ENCODE measurements at regions not wholly inside any gene's neighbourhood (a gene's known extent, or its start where the extent isn't known, plus 50 kb on each side); places are given as distances from the start of the nearest gene placed in this dataset.
A peak's percentile ranks its signal among the peaks of the same experiment; 100 is the strongest.

DNA sequence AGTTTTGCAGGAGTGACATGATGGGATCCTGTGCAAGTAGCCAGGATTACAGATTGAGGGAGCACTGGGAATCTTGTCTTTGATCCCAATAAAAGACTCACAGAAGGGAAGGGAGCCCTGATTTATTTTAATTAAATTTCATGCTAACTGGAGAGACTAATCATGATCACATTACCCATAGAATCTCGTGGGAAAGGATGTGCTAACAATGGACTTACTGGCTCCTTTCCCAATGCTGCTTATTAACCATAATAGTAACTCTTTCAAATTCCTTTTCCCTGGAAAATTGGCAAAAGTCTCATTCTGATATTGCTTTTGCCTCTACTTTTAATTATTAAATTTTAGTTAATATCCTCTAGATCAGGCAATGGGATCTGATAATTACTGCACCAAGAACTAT lies 174.8 kb upstream of the AVPR1A start:
- H3K79me2 ChIP-seq (ENCODE audit: control insufficient read depth, insufficient read depth, low read length, poor library complexity), result no peaks in the 10 kb centered on the region
- H2BK5ac ChIP-seq (ENCODE audit: low read depth, low read length, poor library complexity), result no peak overlapping the region
- H2BK12ac ChIP-seq (ENCODE audit: low read length), result no peak overlapping the region
- H3K4me1 ChIP-seq (ENCODE audit: control insufficient read depth in 1 of 2, insufficient read depth in 2 of 2, low read length in 2 of 2), result no peaks in the 10 kb centered on the region
- no peak overlapping the region for H3K4me3 ChIP-seq (ENCODE audit: low read depth, low read length)
- H2BK120ac ChIP-seq (ENCODE audit: insufficient read depth, low read length, poor library complexity), result no peak overlapping the region
- H3K4ac ChIP-seq (ENCODE audit: low read depth, low read length), result no peak overlapping the region
- no peak overlapping the region for H3K18ac ChIP-seq (ENCODE audit: low read length)
- no peak overlapping the region for H2AFZ ChIP-seq (ENCODE audit: insufficient read depth, low read length, poor library complexity)
- H3K4me2 ChIP-seq (ENCODE audit: low read length), result no peak overlapping the region
- no peaks in the 10 kb centered on the region for H3K27me3 ChIP-seq (ENCODE audit: insufficient read depth, low read length)
- H3K23ac ChIP-seq (ENCODE audit: low read length), result no peak overlapping the region
- H3K27ac ChIP-seq (ENCODE audit: low read depth, low read length), result no peak overlapping the region
- H3K36me3 ChIP-seq (ENCODE audit: control insufficient read depth in 1 of 2, insufficient read depth in 2 of 2, low read length in 2 of 2), result no peaks in the 10 kb centered on the region
- no peak overlapping the region for H4K91ac ChIP-seq (ENCODE audit: low read depth, low read length)
- DNase-seq, result no peak
- no peak overlapping the region for H3K9ac ChIP-seq (ENCODE audit: low read length)
- no peaks in the 10 kb centered on the region for H3K9me3 ChIP-seq (ENCODE audit: insufficient read depth, low read depth, low read length)
- no peaks in the 10 kb centered on the region for H3K79me1 ChIP-seq (ENCODE audit: low read length)
- no CpG with 5 or more reads among the region's 1 CpG for WGBS (ENCODE audit: extremely low coverage, insufficient coverage, insufficient read length)
- no peak overlapping the region for H4K8ac ChIP-seq (ENCODE audit: low read depth, low read length)
- H2AK5ac ChIP-seq (ENCODE audit: low read length), result no peak overlapping the region
- no peak overlapping the region for H3K14ac ChIP-seq (ENCODE audit: low read length)
- no peak overlapping the region for H4K12ac ChIP-seq (ENCODE audit: low read depth, low read length)

DNA sequence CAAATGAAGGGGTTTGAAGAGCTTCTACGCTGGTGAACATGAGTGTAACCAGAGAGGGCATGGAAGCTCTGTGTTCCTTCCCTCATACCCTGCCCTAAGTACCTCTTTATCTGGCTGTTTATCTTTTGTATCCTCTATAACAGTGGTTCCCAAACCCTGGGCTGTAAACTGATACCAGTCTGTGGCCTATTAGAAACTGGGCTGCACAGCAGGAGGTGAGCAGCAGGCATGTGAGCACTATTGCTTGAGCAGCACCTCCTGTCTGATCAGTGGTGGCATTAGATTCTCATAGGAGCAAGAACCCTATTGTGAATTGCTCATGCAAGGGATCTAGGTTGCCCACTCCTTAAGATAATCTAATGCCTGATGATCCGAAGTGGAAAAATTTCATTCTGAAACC lies 172.9 kb upstream of the AVPR1A start:
- no peak for DNase-seq
- H2BK12ac ChIP-seq (ENCODE audit: low read length), result no peak overlapping the region
- no peaks in the 10 kb centered on the region for H3K36me3 ChIP-seq (ENCODE audit: control insufficient read depth in 1 of 2, insufficient read depth in 2 of 2, low read length in 2 of 2)
- H3K9ac ChIP-seq (ENCODE audit: low read length), result no peak overlapping the region
- H3K23ac ChIP-seq (ENCODE audit: low read length), result no peak overlapping the region
- no peak overlapping the region for H3K4me2 ChIP-seq (ENCODE audit: low read length)
- H3K4me3 ChIP-seq (ENCODE audit: low read depth, low read length), result no peak overlapping the region
- H3K27ac ChIP-seq (ENCODE audit: low read depth, low read length), result no peak overlapping the region
- H2AFZ ChIP-seq (ENCODE audit: insufficient read depth, low read length, poor library complexity), result no peak overlapping the region
- H3K9me3 ChIP-seq (ENCODE audit: insufficient read depth, low read depth, low read length), result no peaks in the 10 kb centered on the region
- H3K14ac ChIP-seq (ENCODE audit: low read length), result no peak overlapping the region
- no peaks in the 10 kb centered on the region for H3K4me1 ChIP-seq (ENCODE audit: control insufficient read depth in 1 of 2, insufficient read depth in 2 of 2, low read length in 2 of 2)
- H2BK5ac ChIP-seq (ENCODE audit: low read depth, low read length, poor library complexity), result no peak overlapping the region
- H3K27me3 ChIP-seq (ENCODE audit: insufficient read depth, low read length), result no peaks in the 10 kb centered on the region
- no peak overlapping the region for H4K91ac ChIP-seq (ENCODE audit: low read depth, low read length)
- no CpG with 5 or more reads among the region's 2 CpGs for WGBS (ENCODE audit: extremely low coverage, insufficient coverage, insufficient read length)
- H4K8ac ChIP-seq (ENCODE audit: low read depth, low read length), result no peak overlapping the region
- no peak overlapping the region for H4K12ac ChIP-seq (ENCODE audit: low read depth, low read length)
- H3K79me1 ChIP-seq (ENCODE audit: low read length), result no peaks in the 10 kb centered on the region
- H3K18ac ChIP-seq (ENCODE audit: low read length), result no peak overlapping the region
- no peak overlapping the region for H2AK5ac ChIP-seq (ENCODE audit: low read length)
- H3K4ac ChIP-seq (ENCODE audit: low read depth, low read length), result no peak overlapping the region
- H3K79me2 ChIP-seq (ENCODE audit: control insufficient read depth, insufficient read depth, low read length, poor library complexity), result no peaks in the 10 kb centered on the region
- H2BK120ac ChIP-seq (ENCODE audit: insufficient read depth, low read length, poor library complexity), result no peak overlapping the region

DNA sequence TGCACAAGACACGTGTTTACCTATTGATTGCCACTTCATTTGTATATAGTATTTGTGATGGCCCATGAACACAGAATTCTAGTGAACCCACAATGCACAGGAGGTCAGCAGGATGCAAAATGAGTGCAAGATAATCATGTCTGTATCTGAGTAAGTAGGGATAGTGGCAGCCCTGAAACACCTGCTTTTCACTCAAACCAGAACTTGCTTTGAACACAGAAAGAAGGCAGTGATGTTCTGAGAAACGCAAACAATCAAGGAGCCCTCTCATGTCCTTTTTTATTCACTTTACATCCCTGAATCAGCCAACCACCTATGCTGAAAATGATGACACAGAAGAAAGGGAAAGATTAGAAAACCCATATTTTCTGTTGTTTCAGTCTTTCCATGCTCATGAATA lies 170.4 kb upstream of the AVPR1A start:
- no CpG with 5 or more reads among the region's 2 CpGs for WGBS (ENCODE audit: extremely low coverage, insufficient coverage, insufficient read length)

DNA sequence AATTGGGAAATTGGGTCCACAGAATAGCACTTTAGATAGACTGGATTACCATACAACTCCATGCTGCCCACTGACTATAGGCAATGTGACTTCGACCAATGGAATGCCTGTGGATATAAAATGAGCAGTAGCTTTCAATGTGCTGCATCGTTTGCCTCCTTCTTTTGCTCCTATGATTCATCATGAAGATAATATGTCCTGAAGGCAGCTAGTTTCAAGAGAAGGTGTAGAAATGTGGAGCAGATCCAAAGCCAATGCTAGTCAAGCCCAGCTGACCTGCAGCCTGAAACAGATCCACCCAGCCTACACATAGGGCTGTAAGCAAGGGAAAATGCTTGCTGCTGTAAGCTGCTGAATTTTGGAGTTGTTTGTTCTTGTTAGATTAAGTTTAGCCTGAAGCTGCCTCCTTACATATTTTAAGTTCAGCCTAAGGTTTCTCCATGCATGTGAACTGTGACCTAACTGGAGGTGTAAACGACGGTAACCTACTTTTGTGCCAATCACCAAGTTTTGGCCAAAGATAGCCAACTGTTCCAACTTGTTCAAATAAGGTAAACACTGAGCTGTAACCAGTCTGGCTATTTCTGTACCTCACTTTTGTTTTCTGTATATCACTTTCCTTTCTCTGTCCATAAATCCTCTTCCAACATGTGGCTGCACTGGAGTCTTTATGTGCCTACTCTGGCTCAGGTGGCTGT lies 169.1 kb upstream of the AVPR1A start:
- WGBS (ENCODE audit: extremely low coverage, insufficient coverage, insufficient read length), result no CpG with 5 or more reads among the region's 4 CpGs
- Histone ChIP-seq H3K27ac (ENCODE audit: low read depth, low read length) (no peak overlapping the region), H3K4me1 (ENCODE audit: control insufficient read depth in 1 of 2, insufficient read depth in 2 of 2, low read length in 2 of 2) (no peaks in the 10 kb centered on the region), H3K4me3 (ENCODE audit: low read depth, low read length) (no peak overlapping the region), H3K18ac (ENCODE audit: low read length) (no peak overlapping the region), H2AK5ac (ENCODE audit: low read length) (no peak overlapping the region), H3K79me2 (ENCODE audit: control insufficient read depth, insufficient read depth, low read length, poor library complexity) (no peaks in the 10 kb centered on the region), H3K27me3 (ENCODE audit: insufficient read depth, low read length) (no peaks in the 10 kb centered on the region), H2BK5ac (ENCODE audit: low read depth, low read length, poor library complexity) (no peak overlapping the region), H3K36me3 (ENCODE audit: control insufficient read depth in 1 of 2, insufficient read depth in 2 of 2, low read length in 2 of 2) (no peaks in the 10 kb centered on the region), H3K23ac (ENCODE audit: low read length) (no peak overlapping the region), H3K4me2 (ENCODE audit: low read length) (no peak overlapping the region), H3K9me3 (ENCODE audit: insufficient read depth, low read depth, low read length) (no peaks in the 10 kb centered on the region), H4K91ac (ENCODE audit: low read depth, low read length) (no peak overlapping the region), H3K9ac (ENCODE audit: low read length) (no peak overlapping the region), H4K8ac (ENCODE audit: low read depth, low read length) (no peak overlapping the region), H2BK12ac (ENCODE audit: low read length) (no peak overlapping the region), H3K4ac (ENCODE audit: low read depth, low read length) (no peak overlapping the region), H3K14ac (ENCODE audit: low read length) (no peak overlapping the region), H2AFZ (ENCODE audit: insufficient read depth, low read length, poor library complexity) (no peak overlapping the region), H2BK120ac (ENCODE audit: insufficient read depth, low read length, poor library complexity) (no peak overlapping the region), H3K79me1 (ENCODE audit: low read length) (no peaks in the 10 kb centered on the region), H4K12ac (ENCODE audit: low read depth, low read length) (no peak overlapping the region)
- DNase-seq, result peak; percentile 27 to 66

More for the DNA sequence above, 170.4 kb upstream of the AVPR1A start:
- Histone ChIP-seq H3K79me2 (ENCODE audit: control insufficient read depth, insufficient read depth, low read length, poor library complexity) (no peaks in the 10 kb centered on the region), H4K91ac (ENCODE audit: low read depth, low read length) (no peak overlapping the region), H3K18ac (ENCODE audit: low read length) (no peak overlapping the region), H3K27ac (ENCODE audit: low read depth, low read length) (no peak overlapping the region), H3K23ac (ENCODE audit: low read length) (no peak overlapping the region), H2AFZ (ENCODE audit: insufficient read depth, low read length, poor library complexity) (no peak overlapping the region), H2AK5ac (ENCODE audit: low read length) (no peak overlapping the region), H3K9ac (ENCODE audit: low read length) (no peak overlapping the region), H2BK12ac (ENCODE audit: low read length) (no peak overlapping the region), H4K8ac (ENCODE audit: low read depth, low read length) (no peak overlapping the region), H2BK5ac (ENCODE audit: low read depth, low read length, poor library complexity) (no peak overlapping the region), H3K14ac (ENCODE audit: low read length) (no peak overlapping the region), H3K27me3 (ENCODE audit: insufficient read depth, low read length) (no peaks in the 10 kb centered on the region), H3K4ac (ENCODE audit: low read depth, low read length) (no peak overlapping the region), H2BK120ac (ENCODE audit: insufficient read depth, low read length, poor library complexity) (no peak overlapping the region), H3K4me1 (ENCODE audit: control insufficient read depth in 1 of 2, insufficient read depth in 2 of 2, low read length in 2 of 2) (no peaks in the 10 kb centered on the region), H3K4me2 (ENCODE audit: low read length) (no peak overlapping the region), H3K9me3 (ENCODE audit: insufficient read depth, low read depth, low read length) (no peaks in the 10 kb centered on the region), H3K36me3 (ENCODE audit: control insufficient read depth in 1 of 2, insufficient read depth in 2 of 2, low read length in 2 of 2) (no peaks in the 10 kb centered on the region), H3K79me1 (ENCODE audit: low read length) (no peaks in the 10 kb centered on the region), H4K12ac (ENCODE audit: low read depth, low read length) (no peak overlapping the region), H3K4me3 (ENCODE audit: low read depth, low read length) (no peak overlapping the region)
- no peak for DNase-seq
